ENCODE measurements at regions not wholly inside any gene's neighbourhood (a gene's known extent, or its start where the extent isn't known, plus 50 kb on each side); places are given as distances from the start of the nearest gene placed in this dataset.

DNA sequence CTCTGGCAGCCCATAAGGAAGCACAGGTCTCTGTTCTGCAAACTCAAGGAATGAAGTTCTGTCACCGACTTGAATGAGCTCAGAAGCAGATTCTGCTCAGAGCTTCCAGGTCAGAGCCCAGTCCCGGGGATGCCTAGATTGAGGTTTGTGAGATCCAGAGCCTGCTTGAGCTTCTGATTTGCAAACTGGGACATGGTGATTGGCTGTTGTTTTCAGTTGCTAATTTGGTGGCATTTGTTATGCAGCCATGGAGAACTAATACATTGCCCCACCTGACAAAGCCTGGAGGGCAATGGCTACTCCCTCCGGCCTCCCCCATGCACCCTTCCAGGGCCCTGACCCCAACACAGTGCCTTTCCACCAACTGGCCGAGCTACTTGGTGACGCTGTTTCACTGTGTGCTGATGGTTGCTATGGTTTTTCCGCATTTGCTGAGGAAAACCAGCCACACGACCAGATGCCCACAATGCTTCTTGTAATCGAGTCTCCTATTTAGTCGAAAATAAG is 379.5 kb upstream of the ATP10A start:
- Histone ChIP-seq H3K36me3 (ENCODE audit: control insufficient read depth, insufficient read depth, low read length) (no peaks in the 10 kb centered on the region), H3K27me3 (replicated peaks; ENCODE audit: control insufficient read depth, insufficient read depth, low read length) (no peaks in the 10 kb centered on the region), H3K4me3 (replicated peaks; ENCODE audit: low read depth, low read length) (no peak overlapping the region)
- DNase-seq (ENCODE audit: extremely low read depth, insufficient read length) = no peak
- TF ChIP-seq, protein P1, sequence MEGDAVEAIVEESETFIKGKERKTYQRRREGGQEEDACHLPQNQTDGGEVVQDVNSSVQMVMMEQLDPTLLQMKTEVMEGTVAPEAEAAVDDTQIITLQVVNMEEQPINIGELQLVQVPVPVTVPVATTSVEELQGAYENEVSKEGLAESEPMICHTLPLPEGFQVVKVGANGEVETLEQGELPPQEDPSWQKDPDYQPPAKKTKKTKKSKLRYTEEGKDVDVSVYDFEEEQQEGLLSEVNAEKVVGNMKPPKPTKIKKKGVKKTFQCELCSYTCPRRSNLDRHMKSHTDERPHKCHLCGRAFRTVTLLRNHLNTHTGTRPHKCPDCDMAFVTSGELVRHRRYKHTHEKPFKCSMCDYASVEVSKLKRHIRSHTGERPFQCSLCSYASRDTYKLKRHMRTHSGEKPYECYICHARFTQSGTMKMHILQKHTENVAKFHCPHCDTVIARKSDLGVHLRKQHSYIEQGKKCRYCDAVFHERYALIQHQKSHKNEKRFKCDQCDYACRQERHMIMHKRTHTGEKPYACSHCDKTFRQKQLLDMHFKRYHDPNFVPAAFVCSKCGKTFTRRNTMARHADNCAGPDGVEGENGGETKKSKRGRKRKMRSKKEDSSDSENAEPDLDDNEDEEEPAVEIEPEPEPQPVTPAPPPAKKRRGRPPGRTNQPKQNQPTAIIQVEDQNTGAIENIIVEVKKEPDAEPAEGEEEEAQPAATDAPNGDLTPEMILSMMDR (IDR thresholded peaks at IDR 0.05; ENCODE audit: insufficient read depth, low read length, poor library complexity, severe bottlenecking) = no peak

DNA sequence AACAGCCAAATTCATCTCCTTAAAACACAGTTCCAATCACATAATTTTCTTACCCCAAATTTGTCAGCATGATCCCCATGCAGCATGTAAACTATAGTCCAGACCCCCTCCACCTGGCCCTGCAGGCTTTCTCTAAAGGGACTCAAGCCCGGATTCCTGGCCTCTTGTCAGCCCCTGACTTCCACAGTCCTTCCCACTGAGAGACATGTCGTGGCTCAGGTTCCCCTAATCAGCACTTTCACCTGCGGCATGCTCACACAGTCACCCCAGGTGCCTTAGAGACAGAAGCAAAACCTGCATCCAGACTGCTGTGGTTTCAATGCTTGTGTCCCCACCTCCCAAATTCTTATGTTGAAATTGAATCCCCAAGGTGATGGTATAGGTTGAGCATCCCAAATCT is 372.7 kb upstream of the ATP10A start:
- TF ChIP-seq, protein P1 (IDR thresholded peaks at IDR 0.05; ENCODE audit: insufficient read depth, low read length, poor library complexity, severe bottlenecking) = no peak
- H3K36me3 ChIP-seq (ENCODE audit: control insufficient read depth, insufficient read depth, low read length) = no peaks in the 10 kb centered on the region
- DNase-seq (ENCODE audit: extremely low read depth, insufficient read length) = no peak
- no peak overlapping the region for H3K4me3 ChIP-seq (replicated peaks; ENCODE audit: low read depth, low read length)
- no peaks in the 10 kb centered on the region for H3K27me3 ChIP-seq (replicated peaks; ENCODE audit: control insufficient read depth, insufficient read depth, low read length)

DNA sequence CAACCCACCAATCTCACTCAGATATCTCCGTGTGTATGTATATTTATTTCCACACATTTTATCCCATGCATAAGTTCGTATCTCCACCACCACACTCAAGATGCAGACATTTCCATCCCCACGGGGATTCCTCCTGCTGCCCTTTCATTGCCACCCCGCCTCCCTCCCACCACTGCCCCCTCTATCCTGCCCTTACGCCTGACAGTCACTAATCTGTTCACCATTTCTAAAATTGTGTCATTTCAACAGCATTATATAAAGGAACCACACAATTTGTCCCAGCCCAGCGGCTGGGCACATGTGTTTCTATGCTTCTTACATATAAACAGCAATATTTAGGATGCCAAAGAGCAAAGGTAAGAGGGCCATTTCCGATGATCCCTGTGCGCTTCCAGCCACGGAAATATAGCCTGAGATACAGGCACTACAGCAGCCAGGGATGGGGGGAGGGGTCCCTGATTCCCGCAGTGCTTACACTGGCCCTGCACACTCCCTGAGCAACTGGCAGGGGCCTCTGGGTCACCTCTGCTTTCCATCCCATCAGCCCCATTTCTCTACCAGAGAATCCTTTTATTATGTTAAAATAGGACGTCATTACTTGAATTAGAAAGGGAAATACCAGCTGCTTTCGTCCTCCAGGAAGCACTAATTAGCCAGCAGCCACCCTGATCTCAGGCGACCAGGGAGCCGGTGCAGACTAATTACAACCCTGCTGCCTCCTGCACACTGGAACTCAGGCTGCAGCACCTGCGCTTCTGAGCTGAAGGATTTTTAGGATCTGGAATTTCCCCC is 372.0 kb upstream of the ATP10A start:
- no peak overlapping the region for H3K4me3 ChIP-seq (replicated peaks; ENCODE audit: low read depth, low read length)

DNA sequence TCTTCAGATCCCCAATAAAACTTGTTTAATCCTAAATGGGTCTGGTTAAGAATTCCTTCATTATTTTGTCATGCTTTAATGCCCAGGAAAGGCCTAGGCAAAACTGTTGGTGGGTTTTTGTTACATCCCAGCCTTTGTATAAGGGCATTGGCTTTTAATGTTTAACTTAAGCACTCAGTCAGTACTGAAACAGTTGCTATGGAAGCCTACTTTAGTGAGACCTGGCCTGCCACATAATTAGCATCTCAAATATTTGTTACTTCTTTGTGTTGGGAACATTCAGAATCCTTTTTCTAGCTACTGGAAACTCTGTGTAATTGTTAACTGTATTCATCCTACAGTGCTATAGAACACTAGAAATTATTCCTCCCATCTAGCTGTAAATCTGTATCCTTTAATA is 369.6 kb upstream of the ATP10A start:
- TF ChIP-seq, protein P1 (IDR thresholded peaks at IDR 0.05; ENCODE audit: insufficient read depth, low read length, poor library complexity, severe bottlenecking) = no peak
- Histone ChIP-seq H3K27me3 (replicated peaks; ENCODE audit: control insufficient read depth, insufficient read depth, low read length) (no peaks in the 10 kb centered on the region), H3K4me3 (replicated peaks; ENCODE audit: low read depth, low read length) (no peak overlapping the region), H3K36me3 (ENCODE audit: control insufficient read depth, insufficient read depth, low read length) (no peaks in the 10 kb centered on the region)
- DNase-seq (ENCODE audit: extremely low read depth, insufficient read length) = no peak

More for the DNA sequence above, 372.0 kb upstream of the ATP10A start:
- Histone ChIP-seq H3K27me3 (replicated peaks; ENCODE audit: control insufficient read depth, insufficient read depth, low read length) (no peaks in the 10 kb centered on the region), H3K36me3 (ENCODE audit: control insufficient read depth, insufficient read depth, low read length) (no peaks in the 10 kb centered on the region)
- TF ChIP-seq, protein P1 (IDR thresholded peaks at IDR 0.05; ENCODE audit: insufficient read depth, low read length, poor library complexity, severe bottlenecking) = no peak
- no peak for DNase-seq (ENCODE audit: extremely low read depth, insufficient read length)

DNA sequence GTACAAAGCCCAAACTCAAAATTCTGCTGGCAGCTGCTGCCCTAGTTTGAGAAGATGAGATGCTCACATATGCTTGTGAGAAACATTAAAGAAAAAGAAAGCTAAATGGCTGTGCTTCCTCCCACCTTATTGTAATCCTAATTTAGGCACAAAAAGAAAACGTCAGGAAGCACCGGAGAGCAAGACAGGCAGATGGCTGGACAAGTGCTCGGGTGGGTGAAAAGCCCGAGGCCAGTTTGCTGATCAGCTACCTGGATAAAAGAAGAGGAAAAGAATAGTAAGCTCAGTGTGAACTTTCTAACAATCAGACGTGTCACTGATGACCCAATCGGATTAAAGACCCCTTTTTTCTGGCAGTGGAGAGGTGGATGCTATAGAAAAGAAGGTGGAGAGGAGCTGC is 368.0 kb upstream of the ATP10A start:
- Histone ChIP-seq H3K4me3 (replicated peaks; ENCODE audit: low read depth, low read length) (no peak overlapping the region), H3K36me3 (ENCODE audit: control insufficient read depth, insufficient read depth, low read length) (no peaks in the 10 kb centered on the region), H3K27me3 (replicated peaks; ENCODE audit: control insufficient read depth, insufficient read depth, low read length) (no peaks in the 10 kb centered on the region)
- TF ChIP-seq, protein P1 (IDR thresholded peaks at IDR 0.05; ENCODE audit: insufficient read depth, low read length, poor library complexity, severe bottlenecking) = no peak
- no peak for DNase-seq (ENCODE audit: extremely low read depth, insufficient read length)
